HG03565 (cell line): ENCODE measurements at regions not wholly inside any gene's neighbourhood (a gene's known extent, or its start where the extent isn't known, plus 50 kb on each side); places are given as distances from the start of the nearest gene placed in this dataset.
A peak's percentile ranks its signal among the peaks of the same experiment; 100 is the strongest.

ENCODE experiments used
- ATAC-seq: cut with Tn5 transposase; IDR thresholded peaks from one replicate; pipeline ENCODE4 v1.9.1; 2021; ENCODE audit warnings: mild to moderate bottlenecking, moderate library complexity; ENCODE audit not compliant: unreplicated experiment

GRCh38 chr3:29092348-29092747, 188.5 kb upstream of the RBMS3 start:
- ATAC-seq: no peak

GRCh38 chr3:29099296-29099695, 181.6 kb upstream of the RBMS3 start:
- ATAC-seq: no peak

- no peak for ATAC-seq
These were observed 181.1 kb upstream of the RBMS3 start for GRCh38 chr3:29099775-29100174.

- no peak for ATAC-seq
These were observed 180.6 kb upstream of the RBMS3 start for GRCh38 chr3:29100292-29100691.

GRCh38 chr3:29128001-29128400, 152.9 kb upstream of the RBMS3 start:
- no peak for ATAC-seq

GRCh38 chr3:29137601-29138000, 143.3 kb upstream of the RBMS3 start:
- no peak for ATAC-seq

GRCh38 chr3:29138171-29138570, 142.7 kb upstream of the RBMS3 start:
- no peak for ATAC-seq

- no peak for ATAC-seq
These were observed 140.2 kb upstream of the RBMS3 start for GRCh38 chr3:29140666-29141065.

GRCh38 chr3:29141197-29141917, 139.5 kb upstream of the RBMS3 start:
- ATAC-seq: no peak

GRCh38 chr3:29141918-29142275, 139.0 kb upstream of the RBMS3 start:
- ATAC-seq: no peak

GRCh38 chr3:29143151-29143550, 137.7 kb upstream of the RBMS3 start:
- no peak for ATAC-seq

- ATAC-seq: no peak
These were observed 136.5 kb upstream of the RBMS3 start for GRCh38 chr3:29144361-29144760.

- ATAC-seq: no peak
These were observed 136.1 kb upstream of the RBMS3 start for GRCh38 chr3:29144807-29145206.

GRCh38 chr3:29145360-29145759, 135.5 kb upstream of the RBMS3 start:
- no peak for ATAC-seq

GRCh38 chr3:29152379-29152778, 128.5 kb upstream of the RBMS3 start:
- no peak for ATAC-seq

- ATAC-seq: peak; percentile 87
These were observed 127.1 kb upstream of the RBMS3 start for GRCh38 chr3:29153811-29154210.

- no peak for ATAC-seq
These were observed 124.7 kb upstream of the RBMS3 start for GRCh38 chr3:29156086-29156715.

GRCh38 chr3:29164825-29165224, 116.0 kb upstream of the RBMS3 start:
- no peak for ATAC-seq

- ATAC-seq: no peak
These were observed 113.7 kb upstream of the RBMS3 start for GRCh38 chr3:29167180-29167579.

- ATAC-seq: no peak
These were observed 112.8 kb upstream of the RBMS3 start for GRCh38 chr3:29168081-29168480.

GRCh38 chr3:29168696-29169095, 112.2 kb upstream of the RBMS3 start:
- ATAC-seq: no peak

- no peak for ATAC-seq
These were observed 111.4 kb upstream of the RBMS3 start for GRCh38 chr3:29169451-29169850.
